Hepatocyte (in vitro differentiated cells): ENCODE measurements at regions not wholly inside any gene's neighbourhood (a gene's known extent, or its start where the extent isn't known, plus 50 kb on each side); places are given as distances from the start of the nearest gene placed in this dataset.

ENCODE experiments used
- DNase-seq: peaks from one replicate; pipeline ENCODE4 v3.0.0-alpha.2; 2016; ENCODE audit warnings: low spot score
- H2AFZ ChIP-seq: fragments of 200-600 bp; sonication (generic); 2 replicates; pipeline ENCODE4 v1.6.0; 2016; ENCODE audit warnings: antibody characterized with exemption, mild to moderate bottlenecking
- H3K27ac ChIP-seq: fragments of 200-600 bp; sonication (generic); 2 replicates; pipeline ENCODE4 v1.5.1; 2016; ENCODE audit warnings: mild to moderate bottlenecking
- H3K27me3 ChIP-seq: fragments of 200-600 bp; sonication (generic); 2 replicates; pipeline ENCODE4 v1.6.1; 2016
- H3K36me3 ChIP-seq: fragments of 200-600 bp; sonication (generic); replicated peaks from 2 replicates; pipeline ENCODE4 v1.5.1; 2016; ENCODE audit warnings: low read depth; ENCODE audit not compliant: insufficient read depth
- H3K4me1 ChIP-seq: fragments of 200-600 bp; sonication (generic); 2 replicates; pipeline ENCODE4 v1.5.1; 2016; ENCODE audit warnings: mild to moderate bottlenecking, moderate library complexity; ENCODE audit not compliant: insufficient read depth
- H3K4me2 ChIP-seq: fragments of 200-600 bp; sonication (generic); 2 replicates; pipeline ENCODE4 v1.6.0; 2016
- H3K4me3 ChIP-seq: fragments of 200-600 bp; sonication (generic); 2 replicates; pipeline ENCODE4 v1.5.1; 2016; ENCODE audit warnings: mild to moderate bottlenecking
- H3K79me2 ChIP-seq: fragments of 200-600 bp; sonication (generic); 2 replicates; pipeline ENCODE4 v1.6.0; 2017; ENCODE audit warnings: mild to moderate bottlenecking
- H3K9me2 ChIP-seq: fragments of 200-600 bp; sonication (generic); replicated peaks from 2 replicates; pipeline ENCODE4 v1.6.0; 2017; ENCODE audit warnings: mild to moderate bottlenecking; ENCODE audit not compliant: insufficient read depth
- H3K9me3 ChIP-seq: fragments of 200-600 bp; sonication (generic); 2 replicates; pipeline ENCODE4 v1.5.1; 2016; ENCODE audit warnings: low read depth, mild to moderate bottlenecking
- H4K20me1 ChIP-seq: fragments of 200-600 bp; sonication (generic); 2 replicates; pipeline ENCODE4 v1.6.0; 2016; ENCODE audit warnings: mild to moderate bottlenecking; ENCODE audit not compliant: insufficient read depth, poor library complexity, severe bottlenecking
- EZH2 ChIP-seq: fragments of 200-600 bp; sonication (generic); IDR thresholded peaks from 2 replicates; pipeline ENCODE4 v1.6.1; 2016; ENCODE audit warnings: antibody characterized with exemption, mild to moderate bottlenecking, borderline replicate concordance
- EZH2phosphoT487 ChIP-seq: fragments of 200-600 bp; sonication (generic); IDR thresholded peaks from one replicate; pipeline ENCODE4 v1.6.1; 2018; ENCODE audit warnings: antibody characterized with exemption, mild to moderate bottlenecking, low read depth, moderate library complexity; ENCODE audit not compliant: unreplicated experiment, severe bottlenecking
- WGBS: methylation state at CpG from one replicate; pipeline ENCODE4 v1.1.6; 2016; ENCODE audit warnings: low lambda C conversion rate; ENCODE audit errors: missing lambda C conversion rate; 5-methylcytosine and 5-hydroxymethylcytosine counted together
- TF ChIP-seq, protein P1 (sequence below): fragments of 200-600 bp; sonication (generic); IDR thresholded peaks from 2 replicates; pipeline ENCODE4 v1.5.1; 2016; ENCODE audit warnings: antibody characterized with exemption, mild to moderate bottlenecking; ENCODE audit not compliant: poor library complexity

DNA sequence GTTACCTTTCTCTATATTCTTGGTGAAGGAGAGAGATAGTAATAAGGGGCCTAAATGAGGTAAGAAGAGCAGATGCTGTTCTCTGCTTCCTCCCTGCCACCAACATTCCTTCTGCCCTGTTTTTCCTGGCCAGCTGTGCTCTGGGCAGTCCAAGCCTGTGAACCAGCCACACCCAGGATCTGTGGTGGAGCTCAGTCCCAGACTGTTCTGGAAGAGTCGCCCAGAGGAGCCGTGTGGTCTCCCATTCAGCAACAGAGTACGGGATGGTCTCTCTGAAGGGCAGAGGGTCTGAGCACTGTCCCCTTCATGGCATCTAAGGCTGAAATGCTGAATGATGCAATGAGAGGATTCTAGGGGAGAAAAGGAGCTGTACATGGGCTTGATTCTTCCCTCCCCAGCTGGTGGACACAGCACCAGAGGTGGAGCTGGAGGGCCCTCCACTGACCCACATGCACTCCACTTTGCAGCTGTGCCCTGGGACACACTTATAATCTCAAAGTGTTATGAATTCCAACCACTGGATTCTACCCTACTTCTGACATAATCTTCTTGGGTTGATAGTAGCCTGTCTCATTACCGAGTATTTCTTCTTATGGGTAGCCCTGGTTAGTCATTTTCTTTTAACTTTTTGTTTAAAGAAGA lies 70.8 kb upstream of the RPS23 start:
- no peak overlapping the region for H3K4me2 ChIP-seq
- no peak overlapping the region for H2AFZ ChIP-seq
- H4K20me1 ChIP-seq: no peaks in the 10 kb centered on the region
- H3K27me3 ChIP-seq: no peaks in the 10 kb centered on the region
- no peaks in the 10 kb centered on the region for H3K9me3 ChIP-seq
- no peaks in the 10 kb centered on the region for H3K36me3 ChIP-seq
- no peaks in the 10 kb centered on the region for H3K9me2 ChIP-seq
- TF ChIP-seq, protein P1, sequence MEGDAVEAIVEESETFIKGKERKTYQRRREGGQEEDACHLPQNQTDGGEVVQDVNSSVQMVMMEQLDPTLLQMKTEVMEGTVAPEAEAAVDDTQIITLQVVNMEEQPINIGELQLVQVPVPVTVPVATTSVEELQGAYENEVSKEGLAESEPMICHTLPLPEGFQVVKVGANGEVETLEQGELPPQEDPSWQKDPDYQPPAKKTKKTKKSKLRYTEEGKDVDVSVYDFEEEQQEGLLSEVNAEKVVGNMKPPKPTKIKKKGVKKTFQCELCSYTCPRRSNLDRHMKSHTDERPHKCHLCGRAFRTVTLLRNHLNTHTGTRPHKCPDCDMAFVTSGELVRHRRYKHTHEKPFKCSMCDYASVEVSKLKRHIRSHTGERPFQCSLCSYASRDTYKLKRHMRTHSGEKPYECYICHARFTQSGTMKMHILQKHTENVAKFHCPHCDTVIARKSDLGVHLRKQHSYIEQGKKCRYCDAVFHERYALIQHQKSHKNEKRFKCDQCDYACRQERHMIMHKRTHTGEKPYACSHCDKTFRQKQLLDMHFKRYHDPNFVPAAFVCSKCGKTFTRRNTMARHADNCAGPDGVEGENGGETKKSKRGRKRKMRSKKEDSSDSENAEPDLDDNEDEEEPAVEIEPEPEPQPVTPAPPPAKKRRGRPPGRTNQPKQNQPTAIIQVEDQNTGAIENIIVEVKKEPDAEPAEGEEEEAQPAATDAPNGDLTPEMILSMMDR: no peak
- no peak for TF ChIP-seq EZH2phosphoT487
- no peak for TF ChIP-seq EZH2
- WGBS: 86% methylated on average over 4 of the region's 4 CpGs
- no peak overlapping the region for H3K4me3 ChIP-seq
- no peak overlapping the region for H3K27ac ChIP-seq
- H3K4me1 ChIP-seq: peaks cover 12% of the 10 kb centered on the region
- no peak for DNase-seq
- no peaks in the 10 kb centered on the region for H3K79me2 ChIP-seq

DNA sequence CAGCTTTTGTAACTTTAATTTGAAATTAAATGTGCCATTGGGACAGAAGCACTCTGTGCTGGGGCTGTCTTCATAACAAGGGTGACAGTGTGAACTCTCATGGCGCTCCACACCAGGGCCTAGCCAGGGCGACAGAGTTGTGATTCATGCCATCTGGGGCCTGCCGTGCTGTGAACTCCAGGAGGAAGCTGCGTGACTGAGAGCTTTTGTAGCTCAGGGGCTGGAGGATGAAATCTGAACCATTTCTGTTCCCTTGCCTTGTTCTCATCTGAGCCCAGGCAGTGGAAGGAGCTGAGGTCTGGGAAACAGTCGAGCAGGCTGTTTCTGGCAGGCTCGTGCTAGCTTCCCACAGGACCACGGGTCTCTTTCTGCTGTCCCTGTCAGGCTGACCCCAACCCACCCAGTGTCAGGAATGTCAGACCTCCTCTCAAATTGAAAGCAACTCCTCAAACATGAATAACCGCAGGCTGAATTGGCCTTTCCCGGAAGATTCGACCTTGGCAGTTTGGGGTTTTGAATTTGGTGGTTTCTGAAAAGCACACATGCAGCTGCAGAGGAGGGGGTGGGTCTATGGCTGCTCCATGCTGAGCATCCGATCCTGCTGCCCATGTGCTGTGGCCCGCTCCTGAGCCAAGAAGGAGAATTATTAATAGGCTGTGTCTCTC lies 69.2 kb upstream of the RPS23 start:
- Histone ChIP-seq H3K9me3 (no peaks in the 10 kb centered on the region), H4K20me1 (no peaks in the 10 kb centered on the region), H3K36me3 (no peaks in the 10 kb centered on the region), H2AFZ (no peak overlapping the region), H3K9me2 (no peaks in the 10 kb centered on the region), H3K4me2 (no peak overlapping the region), H3K79me2 (no peaks in the 10 kb centered on the region), H3K27me3 (no peaks in the 10 kb centered on the region), H3K27ac (peak overlapping the region; percentile 43), H3K4me1 (peaks cover 12% of the 10 kb centered on the region), H3K4me3 (no peak overlapping the region)
- TF ChIP-seq EZH2 (no peak), EZH2phosphoT487 (no peak)
- TF ChIP-seq, protein P1: no peak
- 64% methylated on average over 12 of the region's 12 CpGs for WGBS
- peak; percentile 46 for DNase-seq

DNA sequence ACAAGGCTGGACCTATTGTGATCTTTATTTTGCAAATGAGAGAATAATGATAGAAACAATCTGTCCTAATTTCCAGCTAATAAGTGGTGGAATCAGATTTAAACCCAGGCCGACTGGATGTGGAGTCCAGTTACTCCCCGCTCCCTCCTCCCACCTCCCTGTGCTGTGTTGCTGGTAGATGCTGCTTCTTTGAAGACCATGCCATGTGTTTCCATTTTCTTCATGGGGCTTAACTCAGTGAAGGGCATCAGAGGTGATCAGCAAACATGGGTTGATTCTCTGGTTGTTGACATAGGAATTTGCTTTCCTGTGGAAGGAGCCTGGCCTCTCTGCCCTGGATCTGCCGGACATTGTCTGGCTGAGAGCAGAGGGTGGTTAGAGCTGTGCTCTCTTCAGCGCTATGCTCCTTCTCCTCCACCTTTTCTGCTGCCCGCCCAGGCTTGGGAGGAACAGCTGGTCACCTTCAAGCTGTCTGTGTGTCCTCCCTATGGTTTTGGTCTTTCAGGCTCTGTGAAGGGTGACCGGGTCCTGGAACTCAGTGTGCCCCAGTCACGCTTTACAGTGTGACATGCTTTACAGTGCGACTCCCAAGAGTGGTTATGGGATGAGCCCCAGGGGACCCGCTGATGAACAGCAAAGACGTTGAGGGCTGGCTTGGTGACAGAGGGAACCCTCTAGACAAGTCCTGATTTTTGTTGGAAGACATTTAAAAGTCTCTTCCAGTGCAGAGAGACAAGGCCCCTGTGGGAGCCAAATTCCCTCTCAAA lies 68.4 kb upstream of the RPS23 start:
- DNase-seq: no peak
- H3K27ac ChIP-seq: peak overlapping the region; percentile 43
- no peak overlapping the region for H2AFZ ChIP-seq
- no peaks in the 10 kb centered on the region for H3K9me2 ChIP-seq
- H3K36me3 ChIP-seq: no peaks in the 10 kb centered on the region
- no peaks in the 10 kb centered on the region for H3K9me3 ChIP-seq
- H3K4me1 ChIP-seq: peaks cover 12% of the 10 kb centered on the region
- no peaks in the 10 kb centered on the region for H3K27me3 ChIP-seq
- TF ChIP-seq EZH2phosphoT487 (no peak), EZH2 (no peak)
- TF ChIP-seq, protein P1: no peak
- no peak overlapping the region for H3K4me3 ChIP-seq
- H3K4me2 ChIP-seq: no peak overlapping the region
- WGBS: 76% methylated on average over 10 of the region's 10 CpGs
- no peaks in the 10 kb centered on the region for H3K79me2 ChIP-seq
- H4K20me1 ChIP-seq: no peaks in the 10 kb centered on the region
